Dendritic cell treated with granulocyte-macrophage colony-stimulating factor and Interleukin-4, amounts not matched to agents 40 ng/mL and 50 ng/mL, for 4 days (primary cell): ENCODE measurements at regions not wholly inside any gene's neighbourhood (a gene's known extent, or its start where the extent isn't known, plus 50 kb on each side); places are given as distances from the start of the nearest gene placed in this dataset.

ENCODE experiments used
- H3K27ac Mint-ChIP-seq: one replicate; pipeline ENCODE4 v1.8.0; 2022; ENCODE audit warnings: mild to moderate bottlenecking, mixed read lengths
- H3K27me3 Mint-ChIP-seq: one replicate; pipeline ENCODE4 v1.8.0; 2022; ENCODE audit warnings: mild to moderate bottlenecking, mixed read lengths
- H3K36me3 Mint-ChIP-seq: one replicate; pipeline ENCODE4 v1.8.0; 2022; ENCODE audit warnings: low read depth, mixed read lengths
- H3K4me1 Mint-ChIP-seq: one replicate; pipeline ENCODE4 v1.8.0; 2022; ENCODE audit warnings: low read depth, mixed read lengths
- H3K4me3 Mint-ChIP-seq: one replicate; pipeline ENCODE4 v1.8.0; 2022; ENCODE audit warnings: mild to moderate bottlenecking, moderate library complexity, mixed read lengths
- H3K9me3 Mint-ChIP-seq: one replicate; pipeline ENCODE4 v1.8.0; 2022; ENCODE audit warnings: mixed read lengths
- intact Hi-C: fragments of 100-400 bp; cut with micrococcal nuclease; formaldehyde crosslinking; loops from one replicate; pipeline ENCODE4 v1.15.0; 2022

- intact Hi-C loops = no loop called here
- H3K4me3 Mint-ChIP-seq = no peak overlapping the region
- no peaks in the 10 kb centered on the region for H3K9me3 Mint-ChIP-seq
- no peaks in the 10 kb centered on the region for H3K36me3 Mint-ChIP-seq
- no peaks in the 10 kb centered on the region for H3K27me3 Mint-ChIP-seq
- H3K27ac Mint-ChIP-seq = no peak overlapping the region
- peaks cover 27% of the 10 kb centered on the region for H3K4me1 Mint-ChIP-seq
Measured at GRCh38 chr12:105823810-105824209, 314.9 kb downstream of the NUAK1 start.

- no peak overlapping the region for H3K27ac Mint-ChIP-seq
- H3K27me3 Mint-ChIP-seq = no peaks in the 10 kb centered on the region
- peaks cover 26% of the 10 kb centered on the region for H3K4me1 Mint-ChIP-seq
- no peaks in the 10 kb centered on the region for H3K36me3 Mint-ChIP-seq
- H3K4me3 Mint-ChIP-seq = no peak overlapping the region
- intact Hi-C loops = no loop called here
- H3K9me3 Mint-ChIP-seq = no peaks in the 10 kb centered on the region
Measured at GRCh38 chr12:105825141-105825540, 313.6 kb downstream of the NUAK1 start.

GRCh38 chr12:105831372-105831771 lies 307.4 kb downstream of the NUAK1 start:
- Mint-ChIP-seq H3K36me3 (no peaks in the 10 kb centered on the region), H3K27ac (no peak overlapping the region), H3K27me3 (no peaks in the 10 kb centered on the region), H3K4me3 (no peak overlapping the region), H3K9me3 (no peaks in the 10 kb centered on the region), H3K4me1 (peaks cover 14% of the 10 kb centered on the region)
- intact Hi-C loops = no loop called here

GRCh38 chr12:105832021-105832420 lies 306.7 kb downstream of the NUAK1 start:
- Mint-ChIP-seq H3K9me3 (no peaks in the 10 kb centered on the region), H3K36me3 (no peaks in the 10 kb centered on the region), H3K27ac (no peak overlapping the region), H3K4me3 (no peak overlapping the region), H3K4me1 (peaks cover 15% of the 10 kb centered on the region), H3K27me3 (no peaks in the 10 kb centered on the region)
- intact Hi-C loops = no loop called here

- Mint-ChIP-seq H3K4me1 (peaks cover 15% of the 10 kb centered on the region), H3K4me3 (no peak overlapping the region), H3K27ac (no peak overlapping the region), H3K36me3 (no peaks in the 10 kb centered on the region), H3K27me3 (no peaks in the 10 kb centered on the region), H3K9me3 (no peaks in the 10 kb centered on the region)
- intact Hi-C loops = no loop called here
Measured at GRCh38 chr12:105832806-105833205, 305.9 kb downstream of the NUAK1 start.

- intact Hi-C loops = no loop called here
- Mint-ChIP-seq H3K4me3 (no peak overlapping the region), H3K9me3 (no peaks in the 10 kb centered on the region), H3K27ac (no peak overlapping the region), H3K27me3 (no peaks in the 10 kb centered on the region), H3K36me3 (no peaks in the 10 kb centered on the region), H3K4me1 (peaks cover 15% of the 10 kb centered on the region)
Measured at GRCh38 chr12:105834496-105834895, 304.3 kb downstream of the NUAK1 start.

GRCh38 chr12:105835580-105836241 lies 303.0 kb downstream of the NUAK1 start:
- H3K27ac Mint-ChIP-seq = no peak overlapping the region
- intact Hi-C loops = no loop called here
- H3K36me3 Mint-ChIP-seq = no peaks in the 10 kb centered on the region
- H3K4me3 Mint-ChIP-seq = no peak overlapping the region
- H3K27me3 Mint-ChIP-seq = no peaks in the 10 kb centered on the region
- H3K9me3 Mint-ChIP-seq = no peaks in the 10 kb centered on the region
- H3K4me1 Mint-ChIP-seq = peaks cover 15% of the 10 kb centered on the region

GRCh38 chr12:105836242-105836622 lies 302.5 kb downstream of the NUAK1 start:
- Mint-ChIP-seq H3K36me3 (no peaks in the 10 kb centered on the region), H3K9me3 (no peaks in the 10 kb centered on the region), H3K27ac (no peak overlapping the region), H3K4me3 (no peak overlapping the region), H3K27me3 (peaks cover under 1% of the 10 kb centered on the region), H3K4me1 (peaks cover 15% of the 10 kb centered on the region)
- intact Hi-C loops = no loop called here

GRCh38 chr12:105839629-105840127 lies 299.1 kb downstream of the NUAK1 start:
- intact Hi-C loops = no loop called here
- H3K4me1 Mint-ChIP-seq = peaks cover 15% of the 10 kb centered on the region
- H3K27me3 Mint-ChIP-seq = peaks cover 1% of the 10 kb centered on the region
- H3K9me3 Mint-ChIP-seq = no peaks in the 10 kb centered on the region
- H3K4me3 Mint-ChIP-seq = no peak overlapping the region
- H3K36me3 Mint-ChIP-seq = no peaks in the 10 kb centered on the region
- H3K27ac Mint-ChIP-seq = no peak overlapping the region

GRCh38 chr12:105840384-105840783 lies 298.4 kb downstream of the NUAK1 start:
- Mint-ChIP-seq H3K27me3 (peaks cover 1% of the 10 kb centered on the region), H3K27ac (no peak overlapping the region), H3K9me3 (no peaks in the 10 kb centered on the region), H3K4me1 (peaks cover 10% of the 10 kb centered on the region), H3K4me3 (no peak overlapping the region), H3K36me3 (no peaks in the 10 kb centered on the region)
- intact Hi-C loops = no loop called here

- Mint-ChIP-seq H3K36me3 (no peaks in the 10 kb centered on the region), H3K4me3 (no peak overlapping the region), H3K9me3 (no peaks in the 10 kb centered on the region), H3K27me3 (peaks cover 1% of the 10 kb centered on the region), H3K4me1 (no peaks in the 10 kb centered on the region), H3K27ac (no peak overlapping the region)
- intact Hi-C loops = no loop called here
Measured at GRCh38 chr12:105841840-105842239, 296.9 kb downstream of the NUAK1 start.

GRCh38 chr12:105843561-105843960 lies 295.2 kb downstream of the NUAK1 start:
- H3K27ac Mint-ChIP-seq = no peak overlapping the region
- intact Hi-C loops = no loop called here
- no peak overlapping the region for H3K4me3 Mint-ChIP-seq
- H3K27me3 Mint-ChIP-seq = peaks cover 1% of the 10 kb centered on the region
- no peaks in the 10 kb centered on the region for H3K4me1 Mint-ChIP-seq
- no peaks in the 10 kb centered on the region for H3K36me3 Mint-ChIP-seq
- no peaks in the 10 kb centered on the region for H3K9me3 Mint-ChIP-seq

- Mint-ChIP-seq H3K4me1 (no peaks in the 10 kb centered on the region), H3K36me3 (no peaks in the 10 kb centered on the region), H3K27me3 (peaks cover 1% of the 10 kb centered on the region), H3K9me3 (no peaks in the 10 kb centered on the region), H3K4me3 (no peak overlapping the region), H3K27ac (no peak overlapping the region)
- intact Hi-C loops = no loop called here
Measured at GRCh38 chr12:105843986-105844760, 294.6 kb downstream of the NUAK1 start.

GRCh38 chr12:105846331-105846730 lies 292.4 kb downstream of the NUAK1 start:
- H3K36me3 Mint-ChIP-seq = no peaks in the 10 kb centered on the region

More at GRCh38 chr12:105846331-105846730, 292.4 kb downstream of the NUAK1 start:
- peaks cover 3% of the 10 kb centered on the region for H3K27me3 Mint-ChIP-seq
- H3K27ac Mint-ChIP-seq = no peak overlapping the region
- intact Hi-C loops = no loop called here
- no peaks in the 10 kb centered on the region for H3K4me1 Mint-ChIP-seq
- H3K4me3 Mint-ChIP-seq = no peak overlapping the region
- H3K9me3 Mint-ChIP-seq = no peaks in the 10 kb centered on the region
